Heart left ventricle (tissue), 16 donors: ENCODE measurements at regions not wholly inside any gene's neighbourhood (a gene's known extent, or its start where the extent isn't known, plus 50 kb on each side); places are given as distances from the start of the nearest gene placed in this dataset.
A peak's percentile ranks its signal among the peaks of the same experiment; 100 is the strongest.
"Not testable (repeated sequence)": the region's sequence is repeated elsewhere in the genome, so short reads cannot be mapped to it uniquely, and the experiment has no call there.

Experiments
- ATAC-seq, 4 donors: fragments of 200-7000 bp; cut with Tn5 transposase; one replicate each; pipeline ENCODE4 v1.9.1; 2020 to 2022; ENCODE audit warnings: moderate library complexity in 4 of 4, mild to moderate bottlenecking in 3 of 4, moderate number of reproducible peaks in 1 of 4
- DNase-seq, 5 donors: peaks; one replicate each; pipeline ENCODE4 v3.0.0-alpha.2; 2020
- H3K27ac ChIP-seq, 12 donors: fragments of 200-600 bp; sonication (generic) in 4 of 12; one replicate each; pipeline versions ENCODE4 v1.5.0 to v1.8.0; 2016 to 2022; ENCODE audit warnings: mild to moderate bottlenecking in 2 of 12
- H3K27me3 ChIP-seq, 9 donors: fragments of 200-600 bp; sonication (generic) in 2 of 9; one replicate each; pipeline versions ENCODE4 v1.5.1 to v1.8.0; 2016 to 2022; ENCODE audit warnings: mild to moderate bottlenecking in 3 of 9
- H3K36me3 ChIP-seq, 9 donors: fragments of 200-600 bp; sonication (generic) in 2 of 9; one replicate each; pipeline versions ENCODE4 v1.5.0 to v1.8.0; 2018 to 2022; ENCODE audit warnings: mild to moderate bottlenecking in 2 of 9
- H3K4me1 ChIP-seq, 12 donors: fragments of 200-600 bp; sonication (generic) in 4 of 12; one replicate each; pipeline versions ENCODE4 v1.5.0 to v1.8.0; 2016 to 2022; ENCODE audit warnings: mild to moderate bottlenecking in 3 of 12
- H3K4me3 ChIP-seq, 12 donors: fragments of 200-600 bp; sonication (generic) in 4 of 12; one replicate each; pipeline versions ENCODE4 v1.5.0 to v1.8.0; 2017 to 2022; ENCODE audit warnings: mild to moderate bottlenecking in 9 of 12, moderate library complexity in 4 of 12
- H3K9me3 ChIP-seq, 12 donors: fragments of 200-600 bp; sonication (generic) in 4 of 12; one replicate each; pipeline versions ENCODE4 v1.5.0 to v1.8.0; 2016 to 2022; ENCODE audit warnings: mild to moderate bottlenecking in 1 of 12
- WGBS, 4 donors: extraction: QIAGEN DNeasy Blood & Tissue Kit in 2 of 4; methylation state at CpG; one replicate each; pipeline versions ENCODE4 v1.1.5 to v1.1.7; 2013 to 2018; 5-methylcytosine and 5-hydroxymethylcytosine counted together
- intact Hi-C, 10 donors: fragments of 100-400 bp; cut with DNase I; formaldehyde crosslinking; loops; one replicate each; pipeline versions ENCODE4 v1.11.1 to v1.14.2; 2022
- TF ChIP-seq, protein P1 (sequence below), 12 donors: fragments of 200-600 bp; sonication (generic) in 4 of 12; IDR thresholded peaks; one replicate each; pipeline versions ENCODE4 v1.5.0 to v1.8.0; 2018 to 2022; ENCODE audit warnings: antibody characterized with exemption in 12 of 12, mild to moderate bottlenecking in 5 of 12
- donor health status: ischemic (EF 13 %, LVEDD 7.1; RV severe dilation, severe dysfunction).
- donor health status: healthy with polysubstance abuse.
- donor health status: DM: no; HTN: yes; CAD: no.
- donor health status: DM: no; HTN: no; CAD: no.
- donor health status: ischemic (EF 25% LVEDD 6.9; RV normal size, moderate dysfunction).
- donor health status: ischemic (EF 25% LVEDD 5.7; RV mildly dilated, moderate dysfunction).
- donor health status: healthy.
- donor health status: DM: yes; HTN: yes; CAD: no.
- donor health status: ischemic (EF 35%, LVEDD 5.7; RV mildly dilated, moderate dysfunction).
- donor health status: nonischemic (EF 11% LVEDD 7.7; RV severe dilation, severe dysfunction).
- donor health status: DM: yes; HTN: yes; CAD: no.
- donor health status: PGD.
- donor health status: ischemic (EF 29% LVEDD 5.4; RV normal size, mild dysfunction).
- donor health status: nonischemic (EF 23%, LVEDD 6.1; RV moderate dilation, normal function).

DNA sequence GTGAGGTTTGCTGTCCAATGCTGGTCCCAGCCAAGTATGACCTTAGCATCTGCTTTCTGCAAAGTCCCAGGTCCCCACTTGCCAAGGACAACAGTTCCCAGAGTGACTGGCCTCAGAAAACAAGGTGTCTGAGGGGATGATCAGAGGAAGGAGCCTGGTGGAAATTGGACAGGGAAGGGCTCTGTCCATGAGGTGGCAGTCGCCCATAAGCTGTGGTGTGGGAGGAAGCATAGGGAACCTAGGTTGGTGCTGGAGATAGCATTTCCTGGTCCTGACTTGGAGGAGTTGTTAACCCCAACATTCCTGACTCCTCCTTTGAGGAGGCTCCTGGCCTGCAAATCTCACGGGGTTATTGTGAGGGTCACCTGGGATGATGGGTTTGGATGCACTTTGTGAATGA lies 77.8 kb downstream of the LIMS4 start:
- H3K9me3 ChIP-seq, H3K4me3 ChIP-seq, DNase-seq, H3K27ac ChIP-seq, H3K36me3 ChIP-seq, H3K27me3 ChIP-seq, H3K4me1 ChIP-seq, intact Hi-C loops: not testable (repeated sequence)
- peak in 1 of 4 donors; percentile 46 for ATAC-seq
- 91 to 100% methylated on average over 1 of the region's 2 CpGs; no CpG with 5 or more reads in 2 of the 4 donors for WGBS, 4 donors

DNA sequence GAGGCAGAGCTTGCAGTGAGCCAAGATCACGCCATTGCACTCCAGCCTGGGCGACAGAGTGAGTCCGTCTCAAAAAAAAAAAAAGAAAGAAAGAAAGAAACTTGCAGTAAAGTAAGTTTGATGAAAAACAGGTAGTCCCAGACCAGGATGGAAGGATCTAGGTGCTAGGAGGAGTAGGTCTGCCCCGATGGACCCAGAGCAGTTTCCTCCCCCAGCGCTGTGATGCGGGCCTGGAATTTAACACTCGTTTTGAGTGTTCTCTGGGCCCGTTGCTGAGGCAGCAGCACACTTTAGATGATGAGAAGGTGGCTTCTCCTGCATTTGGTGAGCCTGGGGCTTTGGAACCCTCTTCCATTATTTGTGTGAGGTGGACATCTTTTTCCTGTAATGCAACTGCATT lies 80.2 kb downstream of the LIMS4 start:
- H3K27me3 ChIP-seq, intact Hi-C loops, H3K4me3 ChIP-seq, H3K4me1 ChIP-seq, H3K27ac ChIP-seq, H3K36me3 ChIP-seq, ATAC-seq, H3K9me3 ChIP-seq: not testable (repeated sequence)
- 93 to 100% (median 96%) methylated on average over 3 to 8 of the region's 8 CpGs for WGBS, 4 donors
- DNase-seq = peak in 2 of 5 donors; percentile 3 to 25

DNA sequence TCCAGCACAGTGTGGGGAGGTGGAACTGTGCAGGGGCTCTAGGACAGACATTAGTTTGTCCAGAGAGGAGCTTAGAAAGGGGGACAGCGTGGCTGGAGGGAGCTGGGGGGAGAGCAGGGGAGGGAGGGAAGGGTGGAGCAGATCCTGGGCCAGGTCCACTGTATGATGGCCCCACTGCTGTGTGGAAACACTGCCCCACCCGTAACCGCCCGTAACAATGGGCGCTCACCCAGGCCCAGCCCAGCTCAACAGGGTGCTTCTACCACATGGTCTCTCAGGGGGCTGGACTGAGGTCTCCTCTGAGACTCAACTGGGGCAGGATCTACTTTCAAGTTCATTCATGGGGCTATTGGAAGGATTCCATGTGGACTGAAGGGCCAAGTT lies 81.6 kb downstream of the LIMS4 start:
- H3K9me3 ChIP-seq, H3K4me3 ChIP-seq, intact Hi-C loops, H3K27ac ChIP-seq, H3K4me1 ChIP-seq, H3K36me3 ChIP-seq, H3K27me3 ChIP-seq: not testable (repeated sequence)
- ATAC-seq = peak in 1 of 4 donors; percentile 22
- WGBS, 4 donors = 97 to 100% methylated on average over 1 to 4 of the region's 5 CpGs; no CpG with 5 or more reads in 2 of the 4 donors
- DNase-seq = peak in 1 of 5 donors; percentile 1

DNA sequence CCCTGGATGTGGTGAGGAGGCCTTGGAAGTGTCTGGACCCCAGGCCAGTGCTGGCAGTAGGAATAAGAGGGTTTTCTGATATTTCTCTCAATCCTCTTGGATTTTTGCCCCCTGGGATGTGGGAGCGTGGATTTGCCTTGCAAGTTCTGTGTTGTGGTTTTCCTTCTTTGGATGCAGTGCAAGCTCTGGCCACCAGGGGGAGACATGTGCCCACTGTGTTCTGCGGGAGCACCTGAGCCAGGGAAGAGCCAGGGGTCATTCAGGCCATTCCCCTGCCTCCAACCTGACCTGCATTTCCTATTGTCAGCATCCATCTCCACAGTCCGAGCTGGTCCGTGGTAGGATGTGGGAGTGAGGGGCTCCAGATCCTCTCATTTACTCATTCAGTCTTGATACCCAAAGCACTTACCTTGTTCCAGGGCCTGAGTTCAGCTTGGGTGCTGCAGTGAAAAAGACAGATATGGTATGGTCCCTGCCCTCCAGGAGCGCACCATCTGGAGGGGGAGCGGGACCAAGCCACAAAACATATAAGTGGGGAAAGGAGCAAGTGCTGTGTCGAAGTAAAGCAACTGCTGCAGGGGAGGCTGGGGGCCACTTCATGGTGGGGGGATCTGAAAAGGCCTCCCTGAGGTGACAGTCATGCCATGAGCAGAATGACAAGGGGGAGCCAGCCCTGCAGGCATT lies 82.1 kb downstream of the LIMS4 start:
- H3K4me1 ChIP-seq, intact Hi-C loops, H3K27ac ChIP-seq, H3K36me3 ChIP-seq, H3K27me3 ChIP-seq, H3K4me3 ChIP-seq, H3K9me3 ChIP-seq: not testable (repeated sequence)
- DNase-seq = peak in 3 of 5 donors; percentile 0 to 19 (median 1)
- TF ChIP-seq, protein P1, sequence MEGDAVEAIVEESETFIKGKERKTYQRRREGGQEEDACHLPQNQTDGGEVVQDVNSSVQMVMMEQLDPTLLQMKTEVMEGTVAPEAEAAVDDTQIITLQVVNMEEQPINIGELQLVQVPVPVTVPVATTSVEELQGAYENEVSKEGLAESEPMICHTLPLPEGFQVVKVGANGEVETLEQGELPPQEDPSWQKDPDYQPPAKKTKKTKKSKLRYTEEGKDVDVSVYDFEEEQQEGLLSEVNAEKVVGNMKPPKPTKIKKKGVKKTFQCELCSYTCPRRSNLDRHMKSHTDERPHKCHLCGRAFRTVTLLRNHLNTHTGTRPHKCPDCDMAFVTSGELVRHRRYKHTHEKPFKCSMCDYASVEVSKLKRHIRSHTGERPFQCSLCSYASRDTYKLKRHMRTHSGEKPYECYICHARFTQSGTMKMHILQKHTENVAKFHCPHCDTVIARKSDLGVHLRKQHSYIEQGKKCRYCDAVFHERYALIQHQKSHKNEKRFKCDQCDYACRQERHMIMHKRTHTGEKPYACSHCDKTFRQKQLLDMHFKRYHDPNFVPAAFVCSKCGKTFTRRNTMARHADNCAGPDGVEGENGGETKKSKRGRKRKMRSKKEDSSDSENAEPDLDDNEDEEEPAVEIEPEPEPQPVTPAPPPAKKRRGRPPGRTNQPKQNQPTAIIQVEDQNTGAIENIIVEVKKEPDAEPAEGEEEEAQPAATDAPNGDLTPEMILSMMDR (IDR thresholded peaks at IDR 0.05) = peak in 4 of 12 donors; percentile 6 to 34 (median 31)
- 68 to 91% (median 74%) methylated on average over 3 to 5 of the region's 7 CpGs for WGBS, 4 donors
- peak in 2 of 4 donors; percentile 43 to 46 for ATAC-seq

DNA sequence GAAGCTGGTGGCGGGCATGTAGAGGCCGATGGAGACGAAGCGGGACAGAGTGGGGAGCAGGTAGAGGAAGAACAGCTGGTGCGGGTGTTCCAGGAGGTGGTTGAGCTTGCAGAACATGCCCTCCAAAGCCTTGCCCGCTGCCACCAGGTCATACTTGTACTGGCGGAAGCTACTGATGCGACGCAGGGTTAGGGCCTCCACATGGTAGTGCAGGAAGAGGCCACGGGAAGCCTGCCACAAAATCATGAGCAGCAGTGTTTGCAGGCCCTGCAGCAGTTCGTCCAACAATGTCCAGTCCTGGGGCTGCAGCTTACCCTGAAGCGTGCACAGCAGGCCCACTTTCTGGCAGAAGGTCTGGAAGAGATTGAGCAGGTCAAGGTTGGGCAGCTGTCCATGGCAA lies 85.6 kb downstream of the LIMS4 start:
- 93 to 94% methylated on average over 6 of the region's 12 CpGs; no CpG with 5 or more reads in 2 of the 4 donors for WGBS, 4 donors
- intact Hi-C loops, ATAC-seq, H3K27ac ChIP-seq, H3K9me3 ChIP-seq, H3K4me3 ChIP-seq, H3K27me3 ChIP-seq, H3K4me1 ChIP-seq, H3K36me3 ChIP-seq: not testable (repeated sequence)
- peak in 2 of 5 donors; percentile 8 to 9 for DNase-seq

DNA sequence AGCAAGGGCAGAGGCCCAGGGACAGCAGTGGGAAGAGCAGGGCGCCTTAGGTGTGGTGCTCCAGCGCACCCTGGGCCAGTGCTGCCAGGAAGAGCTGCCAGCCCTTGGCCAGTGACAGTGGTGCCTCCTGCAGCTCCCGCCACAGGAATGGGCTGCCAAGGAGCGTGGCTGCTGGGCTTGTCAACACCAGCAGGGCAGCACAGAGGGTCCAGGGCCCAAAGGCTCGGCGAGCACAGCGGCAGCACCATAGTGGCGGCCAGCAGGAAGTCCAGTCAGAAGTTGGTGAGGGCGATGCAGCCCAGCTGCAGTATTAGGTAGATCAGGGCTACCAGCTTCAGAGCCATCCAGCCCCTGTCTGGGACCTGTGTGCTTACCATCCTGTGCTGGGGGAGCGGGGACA lies 86.1 kb downstream of the LIMS4 start:
- H3K27me3 ChIP-seq, H3K36me3 ChIP-seq, intact Hi-C loops, ATAC-seq, H3K4me1 ChIP-seq, H3K9me3 ChIP-seq, H3K4me3 ChIP-seq, H3K27ac ChIP-seq: not testable (repeated sequence)
- DNase-seq = peak in 1 of 5 donors; percentile 26
- WGBS, 4 donors = 85 to 97% (median 92%) methylated on average over 4 to 7 of the region's 10 CpGs; no CpG with 5 or more reads in 1 of the 4 donors

DNA sequence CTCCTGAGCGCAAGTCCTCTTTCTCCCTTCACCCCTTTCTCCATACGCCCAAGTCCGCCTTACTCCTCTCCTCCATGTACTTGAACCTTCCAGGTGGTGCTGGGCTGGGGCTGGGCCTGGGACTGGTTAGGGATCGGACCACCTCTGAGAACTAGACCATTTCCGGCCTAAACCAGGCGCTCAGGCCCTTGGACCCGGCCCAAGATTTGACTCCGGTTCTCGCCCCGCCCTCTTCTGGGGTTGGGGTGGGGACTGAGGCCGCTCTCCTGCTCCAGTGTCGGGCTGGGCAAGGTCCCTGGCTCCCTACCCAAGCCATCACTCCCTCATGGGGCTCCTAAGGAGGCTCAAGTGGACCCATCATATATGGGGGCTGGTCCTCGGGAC lies 87.9 kb downstream of the LIMS4 start:
- H3K27ac ChIP-seq, intact Hi-C loops, H3K4me1 ChIP-seq, DNase-seq, H3K9me3 ChIP-seq, H3K36me3 ChIP-seq, H3K27me3 ChIP-seq, H3K4me3 ChIP-seq: not testable (repeated sequence)
- ATAC-seq = peak; percentile 16 to 75 (median 64)
- WGBS, 4 donors = 40% methylated on average over 1 of the region's 13 CpGs; no CpG with 5 or more reads in 3 of the 4 donors

DNA sequence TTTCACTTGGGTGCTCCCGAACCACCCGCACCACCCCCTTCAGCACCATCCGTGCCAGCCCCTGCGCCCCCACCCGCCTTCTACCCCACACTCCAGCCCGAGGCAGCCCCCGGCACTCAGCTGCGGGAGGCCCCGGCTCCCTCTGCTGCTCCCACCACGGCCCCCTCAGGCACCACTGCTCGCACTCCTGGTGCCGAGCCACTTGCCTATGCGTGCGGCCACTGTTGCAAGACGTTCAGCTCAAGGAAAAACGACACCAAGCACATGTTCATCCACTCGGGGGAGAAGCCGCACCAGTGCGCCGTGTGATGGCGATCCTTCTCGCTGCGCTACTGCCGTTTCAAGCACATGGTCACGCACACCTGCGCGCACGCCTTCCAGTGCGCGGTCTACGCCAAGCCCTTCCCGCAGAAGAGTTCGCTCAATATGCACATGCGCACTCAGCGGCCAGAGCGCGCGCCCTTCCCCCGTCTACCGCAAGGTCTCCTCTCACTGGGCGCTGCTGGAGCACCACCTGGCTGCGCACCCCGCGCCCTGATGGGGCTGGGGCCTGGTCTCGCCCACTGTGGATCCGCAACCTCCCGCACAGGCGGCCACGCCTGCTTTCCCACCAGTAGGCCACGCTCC lies 88.4 kb downstream of the LIMS4 start:
- WGBS, 4 donors = no CpG with 5 or more reads among the region's 50 CpGs
- H3K4me3 ChIP-seq, intact Hi-C loops, H3K36me3 ChIP-seq, H3K27me3 ChIP-seq, DNase-seq, H3K27ac ChIP-seq, H3K9me3 ChIP-seq, H3K4me1 ChIP-seq: not testable (repeated sequence)
- ATAC-seq = peak; percentile 44 to 87 (median 80)

DNA sequence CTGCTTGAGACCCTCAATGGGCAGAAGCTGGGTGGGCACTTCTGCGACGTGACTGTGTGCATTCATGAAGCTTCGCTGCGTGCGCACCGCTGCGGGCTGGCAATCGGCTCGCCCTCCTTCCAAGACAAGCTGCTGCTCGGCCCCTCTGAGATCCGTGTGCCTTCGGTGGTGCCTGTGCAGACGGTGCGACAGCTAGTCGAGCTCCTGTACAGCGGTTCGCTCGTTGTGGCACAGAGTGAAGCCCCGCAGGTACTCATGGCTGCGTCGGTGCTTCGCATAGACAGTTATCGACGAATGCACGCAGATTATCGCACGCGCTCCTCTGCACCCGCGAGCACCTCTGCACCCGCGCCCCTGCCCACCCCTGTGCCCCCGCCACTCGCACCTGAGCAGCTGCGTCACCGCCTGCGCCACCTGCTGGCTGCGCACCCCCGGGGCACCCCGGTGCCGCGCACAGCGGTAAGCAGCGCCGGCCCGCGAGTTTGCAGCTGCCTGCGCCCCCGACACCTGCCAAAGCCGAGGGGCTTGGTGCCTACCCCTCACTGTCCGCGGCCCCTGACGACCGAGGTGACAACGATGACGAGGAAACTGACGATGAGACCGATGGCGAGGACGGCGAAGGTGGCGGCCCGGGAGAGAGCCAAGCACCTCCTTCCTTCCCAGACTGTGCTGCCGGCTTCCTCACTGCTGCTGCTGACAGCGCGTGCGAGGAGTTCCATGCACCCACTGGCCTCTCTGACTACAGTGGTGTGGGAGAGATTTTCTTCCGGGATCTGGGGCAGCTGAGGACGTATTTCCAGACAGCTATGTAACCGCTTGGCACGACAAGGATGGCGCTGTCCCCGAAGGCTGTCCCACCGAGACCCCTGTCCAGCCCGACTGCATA lies 89.2 kb downstream of the LIMS4 start:
- WGBS, 4 donors = no CpG with 5 or more reads among the region's 75 CpGs
- ATAC-seq = peak; percentile 54 to 86 (median 82)
- not testable (repeated sequence) for H3K36me3 ChIP-seq

More for the DNA sequence above, 89.2 kb downstream of the LIMS4 start:
- H3K4me3 ChIP-seq, H3K27ac ChIP-seq, H3K27me3 ChIP-seq, intact Hi-C loops, DNase-seq, H3K9me3 ChIP-seq, H3K4me1 ChIP-seq: not testable (repeated sequence)
